Mesendoderm (in vitro differentiated cells): ENCODE measurements at regions not wholly inside any gene's neighbourhood (a gene's known extent, or its start where the extent isn't known, plus 50 kb on each side); places are given as distances from the start of the nearest gene placed in this dataset.

Experiments used
- DNase-seq: peaks from one replicate; pipeline ENCODE4 v3.0.0; 2013
- H2AK5ac ChIP-seq: 2 replicates; pipeline ENCODE4 v1.6.1; 2013; ENCODE audit warnings: low read length, inconsistent platforms
- H2BK120ac ChIP-seq: 2 replicates; pipeline ENCODE4 v1.6.1; 2013; ENCODE audit warnings: low read depth, mild to moderate bottlenecking, low read length, moderate library complexity, mixed read lengths
- H2BK15ac ChIP-seq: replicated peaks from 2 replicates; pipeline ENCODE4 v1.6.1; 2013; ENCODE audit warnings: low read depth, mild to moderate bottlenecking, moderate library complexity
- H2BK5ac ChIP-seq: 2 replicates; pipeline ENCODE4 v1.6.1; 2013; ENCODE audit warnings: low read length, inconsistent platforms
- H3K18ac ChIP-seq: 2 replicates; pipeline ENCODE4 v1.6.1; 2013; ENCODE audit warnings: mild to moderate bottlenecking, low read length, mixed read lengths
- H3K23ac ChIP-seq: one replicate; pipeline ENCODE4 v1.6.1; 2013; ENCODE audit warnings: low read length
- H3K27ac ChIP-seq: 2 replicates; pipeline ENCODE4 v1.5.1; 2013; ENCODE audit warnings: low read depth, mild to moderate bottlenecking, inconsistent platforms, low read length, moderate library complexity
- H3K27me3 ChIP-seq: 2 replicates; pipeline ENCODE4 v1.6.1; 2013; ENCODE audit warnings: low read length, control low read depth, mild to moderate bottlenecking, inconsistent platforms; ENCODE audit not compliant: insufficient read depth, poor library complexity
- H3K36me3 ChIP-seq: 2 replicates; pipeline ENCODE4 v1.6.1; 2013; ENCODE audit warnings: low read length, inconsistent platforms; ENCODE audit not compliant: control insufficient read depth, insufficient read depth
- H3K4ac ChIP-seq: one replicate; pipeline ENCODE4 v1.6.1; 2013; ENCODE audit warnings: low read depth, mild to moderate bottlenecking, low read length, moderate library complexity
- H3K4me1 ChIP-seq: 2 replicates; pipeline ENCODE4 v1.6.1; 2013; ENCODE audit warnings: low read depth, low read length, inconsistent platforms; ENCODE audit not compliant: control insufficient read depth
- H3K4me2 ChIP-seq: 2 replicates; pipeline ENCODE4 v1.6.1; 2013; ENCODE audit warnings: low read length
- H3K4me3 ChIP-seq: 2 replicates; pipeline ENCODE4 v1.5.1; 2013; ENCODE audit warnings: mild to moderate bottlenecking, low read length
- H3K56ac ChIP-seq: one replicate; pipeline ENCODE4 v1.6.1; 2013; ENCODE audit warnings: low read length
- H3K79me1 ChIP-seq: 2 replicates; pipeline ENCODE4 v1.6.1; 2013; ENCODE audit warnings: low read length, inconsistent platforms
- H3K79me2 ChIP-seq: 2 replicates; pipeline ENCODE4 v1.6.1; 2013; ENCODE audit warnings: mild to moderate bottlenecking, low read length; ENCODE audit not compliant: control insufficient read depth, insufficient read depth
- H3K9ac ChIP-seq: 2 replicates; pipeline ENCODE4 v1.6.1; 2013; ENCODE audit warnings: low read length, inconsistent platforms
- H4K5ac ChIP-seq: one replicate; pipeline ENCODE4 v1.6.1; 2013; ENCODE audit warnings: low read length
- H4K8ac ChIP-seq: one replicate; pipeline ENCODE4 v1.6.1; 2013; ENCODE audit warnings: low read depth, mild to moderate bottlenecking, control low read depth, low read length, moderate library complexity
- WGBS: extraction: QIAGEN DNeasy Blood & Tissue Kit; methylation state at CpG from one replicate; pipeline ENCODE4 v1.1.7; 2013; ENCODE audit warnings: low lambda C conversion rate, missing lambda C conversion rate; ENCODE audit not compliant: insufficient coverage; ENCODE audit errors: extremely low coverage; 5-methylcytosine and 5-hydroxymethylcytosine counted together

- H3K4ac ChIP-seq: no peak overlapping the region
- no peak overlapping the region for H2BK120ac ChIP-seq
- no peaks in the 10 kb centered on the region for H3K79me2 ChIP-seq
- no peak overlapping the region for H3K9ac ChIP-seq
- no peaks in the 10 kb centered on the region for H3K4me1 ChIP-seq
- no peak overlapping the region for H3K56ac ChIP-seq
- no peak overlapping the region for H3K27ac ChIP-seq
- H3K23ac ChIP-seq: no peak overlapping the region
- no peak overlapping the region for H4K8ac ChIP-seq
- no peak overlapping the region for H3K4me2 ChIP-seq
- no peak overlapping the region for H3K4me3 ChIP-seq
- no peaks in the 10 kb centered on the region for H3K79me1 ChIP-seq
- H3K27me3 ChIP-seq: no peaks in the 10 kb centered on the region
- no peak overlapping the region for H4K5ac ChIP-seq
- no peaks in the 10 kb centered on the region for H3K36me3 ChIP-seq
- no peak for DNase-seq
- no peak overlapping the region for H2BK5ac ChIP-seq
- H2AK5ac ChIP-seq: no peak overlapping the region
- H2BK15ac ChIP-seq: no peak overlapping the region
- H3K18ac ChIP-seq: no peak overlapping the region
Observed at GRCh38 chr9:23557689-23558088, 268.4 kb downstream of the ELAVL2 start.

DNA sequence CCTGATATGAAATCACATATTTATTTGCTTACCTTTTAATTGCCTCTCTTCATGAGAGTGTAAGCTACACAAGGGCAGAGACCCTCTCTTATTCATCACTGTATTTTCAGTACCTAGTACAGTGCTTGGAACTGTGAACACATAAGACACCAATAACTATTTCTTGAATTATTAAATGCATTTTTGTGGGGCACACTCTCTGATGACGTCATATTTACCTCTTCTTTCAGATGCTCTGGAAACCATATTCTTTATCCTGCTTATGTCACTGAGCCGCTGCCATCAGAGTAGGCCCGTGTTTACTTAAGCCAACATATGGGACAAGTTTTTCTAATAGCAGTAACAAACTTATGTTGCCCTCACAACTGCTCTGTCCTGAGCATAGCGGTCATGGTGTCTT, 266.5 kb downstream of the ELAVL2 start:
- no peak overlapping the region for H2BK120ac ChIP-seq
- WGBS: no CpG with 5 or more reads among the region's 4 CpGs

DNA sequence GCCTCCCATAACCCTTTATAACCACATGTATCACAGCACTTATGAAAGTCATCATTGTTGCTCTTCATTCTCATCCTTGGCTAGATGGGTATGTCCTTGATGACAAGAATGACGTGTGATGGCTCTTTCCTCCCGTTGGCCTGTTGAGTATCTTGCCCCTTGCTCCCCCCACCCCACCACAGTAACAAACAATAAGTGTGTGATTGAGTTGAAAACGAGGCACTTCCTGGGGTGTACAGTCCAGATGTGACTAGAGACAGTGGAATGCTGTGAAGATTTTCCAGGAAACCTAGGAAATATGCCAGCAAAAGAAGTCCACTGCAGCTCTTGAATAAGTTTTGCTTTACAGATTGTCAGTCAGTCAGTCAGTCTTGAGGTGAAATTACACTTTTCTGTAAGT, 262.5 kb downstream of the ELAVL2 start:
- WGBS: no CpG with 5 or more reads among the region's 3 CpGs
- H3K4ac ChIP-seq: no peak overlapping the region
- no peak overlapping the region for H4K8ac ChIP-seq
- no peak overlapping the region for H3K4me3 ChIP-seq
- H2BK5ac ChIP-seq: no peak overlapping the region
- no peaks in the 10 kb centered on the region for H3K79me2 ChIP-seq
- no peak overlapping the region for H3K18ac ChIP-seq
- H2BK120ac ChIP-seq: no peak overlapping the region
- H2AK5ac ChIP-seq: no peak overlapping the region
- H3K79me1 ChIP-seq: no peaks in the 10 kb centered on the region
- DNase-seq: no peak
- H3K23ac ChIP-seq: no peak overlapping the region
- H4K5ac ChIP-seq: no peak overlapping the region
- no peak overlapping the region for H2BK15ac ChIP-seq
- no peak overlapping the region for H3K27ac ChIP-seq
- no peaks in the 10 kb centered on the region for H3K27me3 ChIP-seq
- H3K56ac ChIP-seq: no peak overlapping the region
- H3K4me2 ChIP-seq: no peak overlapping the region
- no peaks in the 10 kb centered on the region for H3K36me3 ChIP-seq
- no peak overlapping the region for H3K9ac ChIP-seq
- H3K4me1 ChIP-seq: no peaks in the 10 kb centered on the region

More for the DNA sequence above, 266.5 kb downstream of the ELAVL2 start:
- Histone ChIP-seq H3K79me2 (no peaks in the 10 kb centered on the region), H4K8ac (no peak overlapping the region), H2AK5ac (no peak overlapping the region), H3K23ac (no peak overlapping the region), H3K4me1 (no peaks in the 10 kb centered on the region), H4K5ac (no peak overlapping the region), H3K18ac (no peak overlapping the region), H3K9ac (no peak overlapping the region), H2BK5ac (no peak overlapping the region), H3K36me3 (no peaks in the 10 kb centered on the region), H2BK15ac (no peak overlapping the region), H3K4me3 (no peak overlapping the region), H3K4me2 (no peak overlapping the region), H3K79me1 (no peaks in the 10 kb centered on the region), H3K56ac (no peak overlapping the region), H3K27ac (no peak overlapping the region), H3K27me3 (no peaks in the 10 kb centered on the region), H3K4ac (no peak overlapping the region)
- no peak for DNase-seq

DNA sequence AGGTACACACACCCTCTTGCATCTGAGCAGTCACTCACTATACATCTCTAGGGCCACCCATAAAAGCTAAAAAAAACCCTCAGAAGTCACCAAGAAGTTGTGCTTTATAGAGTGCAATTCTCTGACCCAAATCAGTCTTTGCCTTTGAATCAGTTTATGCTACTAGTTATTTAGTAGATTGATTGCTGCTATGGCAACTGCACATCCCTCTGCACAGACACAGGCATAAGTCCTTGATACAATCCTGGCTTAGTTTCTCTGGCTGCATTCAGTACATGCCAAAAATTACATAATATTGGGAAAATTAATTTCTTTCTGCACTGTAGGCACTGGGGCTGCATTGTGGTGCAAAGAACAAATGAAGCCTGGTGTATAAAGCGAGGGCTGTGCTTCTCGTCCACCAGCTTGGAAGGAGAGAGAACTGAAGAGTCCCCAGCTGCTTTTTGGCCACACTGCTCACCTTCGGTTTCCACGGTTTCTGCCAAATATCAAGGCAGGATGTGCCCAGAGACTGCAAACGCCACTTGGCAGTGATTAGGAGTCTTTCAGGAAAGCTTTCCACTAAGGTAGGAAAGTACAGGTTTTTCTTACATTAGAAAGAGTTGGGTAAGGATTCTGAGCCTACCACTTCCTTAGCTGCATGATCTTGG, 258.4 kb downstream of the ELAVL2 start:
- Histone ChIP-seq H2AK5ac (no peak overlapping the region), H3K4me3 (no peak overlapping the region), H3K4ac (no peak overlapping the region), H3K18ac (no peak overlapping the region), H3K4me1 (no peaks in the 10 kb centered on the region), H4K8ac (no peak overlapping the region), H3K27ac (no peak overlapping the region), H2BK5ac (no peak overlapping the region), H4K5ac (no peak overlapping the region), H3K9ac (no peak overlapping the region), H2BK120ac (no peak overlapping the region), H2BK15ac (no peak overlapping the region), H3K79me1 (no peaks in the 10 kb centered on the region), H3K27me3 (no peaks in the 10 kb centered on the region), H3K23ac (no peak overlapping the region), H3K4me2 (no peak overlapping the region), H3K56ac (no peak overlapping the region), H3K36me3 (no peaks in the 10 kb centered on the region), H3K79me2 (no peaks in the 10 kb centered on the region)
- WGBS: no CpG with 5 or more reads among the region's 5 CpGs
- no peak for DNase-seq

DNA sequence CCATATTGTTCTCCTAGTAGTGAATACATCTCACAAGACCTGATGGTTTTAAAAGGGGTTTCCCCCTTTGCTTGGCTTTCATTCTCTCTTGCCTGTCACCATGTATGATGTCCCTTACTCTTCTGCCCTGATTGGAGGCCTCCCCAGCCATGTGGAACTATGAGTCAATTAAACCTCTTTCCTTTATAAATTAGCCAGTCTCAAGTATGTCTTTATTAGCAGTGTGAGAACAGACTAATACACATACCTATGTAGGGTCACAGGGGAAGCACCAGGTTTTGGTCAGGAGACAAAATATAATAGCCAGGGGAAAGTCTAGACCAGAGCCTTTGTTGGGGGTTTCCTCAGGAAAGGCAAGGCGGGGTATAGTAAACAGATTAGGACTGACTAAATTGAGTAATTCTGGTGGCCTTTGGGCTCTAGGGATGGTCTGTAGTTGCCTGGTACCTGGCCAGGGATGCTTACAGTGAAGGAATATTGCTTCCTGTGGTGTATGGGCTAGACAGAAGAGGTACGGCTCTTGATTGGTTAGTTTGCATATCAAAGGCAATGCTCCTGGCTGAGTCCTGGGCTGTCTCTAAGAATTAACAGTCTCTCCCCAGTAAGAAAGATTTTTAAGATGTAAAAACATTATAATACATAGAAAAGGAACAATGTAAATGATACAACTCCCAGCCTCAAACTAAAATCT, 254.5 kb downstream of the ELAVL2 start:
- H3K18ac ChIP-seq: no peak overlapping the region
- H2AK5ac ChIP-seq: no peak overlapping the region
- H4K5ac ChIP-seq: no peak overlapping the region
- H3K27me3 ChIP-seq: no peaks in the 10 kb centered on the region
- H2BK15ac ChIP-seq: no peak overlapping the region
- no peaks in the 10 kb centered on the region for H3K4me1 ChIP-seq
- no CpG with 5 or more reads among the region's 2 CpGs for WGBS
- no peak overlapping the region for H4K8ac ChIP-seq
- no peaks in the 10 kb centered on the region for H3K79me2 ChIP-seq
- H3K27ac ChIP-seq: no peak overlapping the region
- no peak overlapping the region for H3K4me3 ChIP-seq
- no peak overlapping the region for H3K9ac ChIP-seq
- DNase-seq: no peak
- H3K23ac ChIP-seq: no peak overlapping the region
- no peak overlapping the region for H3K4me2 ChIP-seq
- H2BK120ac ChIP-seq: no peak overlapping the region
- H3K36me3 ChIP-seq: no peaks in the 10 kb centered on the region
- H3K4ac ChIP-seq: no peak overlapping the region
- H3K79me1 ChIP-seq: no peaks in the 10 kb centered on the region
- H3K56ac ChIP-seq: no peak overlapping the region
- H2BK5ac ChIP-seq: no peak overlapping the region

DNA sequence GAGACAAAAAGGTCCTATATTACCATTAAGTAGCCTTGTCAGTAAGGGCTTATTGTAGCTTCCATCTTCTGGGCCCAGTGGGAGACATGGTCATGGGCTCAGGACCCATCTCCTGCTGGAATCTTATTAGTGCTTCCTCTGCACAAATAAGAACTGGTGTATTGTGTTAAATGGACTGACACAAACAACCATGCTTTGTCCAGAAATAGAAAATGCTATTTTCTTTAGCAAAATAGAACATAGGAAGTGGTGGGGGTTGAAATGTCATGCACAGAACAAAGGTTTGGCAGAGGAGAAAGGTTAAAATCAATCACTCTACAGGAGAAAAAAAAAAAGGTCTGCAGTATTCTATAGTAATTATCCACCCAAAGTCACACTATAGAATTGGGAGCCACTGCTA, 252.2 kb downstream of the ELAVL2 start:
- DNase-seq: no peak
- Histone ChIP-seq H3K79me1 (no peaks in the 10 kb centered on the region), H3K56ac (no peak overlapping the region)

More for the DNA sequence above, 252.2 kb downstream of the ELAVL2 start:
- Histone ChIP-seq H2BK120ac (no peak overlapping the region), H2BK5ac (no peak overlapping the region), H3K4me3 (no peak overlapping the region), H3K4ac (no peak overlapping the region), H3K27ac (no peak overlapping the region), H3K36me3 (no peaks in the 10 kb centered on the region), H2AK5ac (no peak overlapping the region), H3K4me1 (no peaks in the 10 kb centered on the region), H3K9ac (no peak overlapping the region), H4K8ac (no peak overlapping the region), H3K18ac (no peak overlapping the region), H3K23ac (no peak overlapping the region), H2BK15ac (no peak overlapping the region), H3K4me2 (no peak overlapping the region), H4K5ac (no peak overlapping the region), H3K27me3 (no peaks in the 10 kb centered on the region), H3K79me2 (no peaks in the 10 kb centered on the region)
